ENCODE measurements at regions not wholly inside any gene's neighbourhood (a gene's known extent, or its start where the extent isn't known, plus 50 kb on each side); places are given as distances from the start of the nearest gene placed in this dataset.

GRCh38 chr12:40474630-40475029 is 217.6 kb upstream of the CNTN1 start:
- DNase-seq, result no peak
- H3K4me1 Mint-ChIP-seq, result no peaks in the 10 kb centered on the region
- H3K9me3 Mint-ChIP-seq, result peaks cover 2 to 12% (median 4%) of the 10 kb centered on the region in 7 donors
- H3K36me3 ChIP-seq (replicated peaks in 1 of 2; ENCODE audit: control insufficient read depth in 1 of 2, insufficient read depth in 2 of 2, low read length in 2 of 2), result no peaks in the 10 kb centered on the region
- no peaks in the 10 kb centered on the region for H3K4me1 ChIP-seq (ENCODE audit: control insufficient read depth in 1 of 2, insufficient read depth in 2 of 2, low read length in 2 of 2)
- H3K27ac ChIP-seq (ENCODE audit: low read depth in 1 of 2, low read length in 2 of 2), result no peak overlapping the region
- no peaks in the 10 kb centered on the region for H3K27me3 Mint-ChIP-seq (ENCODE audit: low read depth in 3 of 3)
- intact Hi-C loops (cut with micrococcal nuclease), result no loop called here
- H3K36me3 Mint-ChIP-seq, result no peaks in the 10 kb centered on the region
- no peak overlapping the region for H2AFZ ChIP-seq (ENCODE audit: insufficient read depth, low read depth, low read length, poor library complexity, severe bottlenecking)
- H3K9ac ChIP-seq (ENCODE audit: insufficient read depth, low read length, poor library complexity, severe bottlenecking), result no peak overlapping the region
- H3K27me3 ChIP-seq (ENCODE audit: control insufficient read depth in 2 of 2, insufficient read depth in 2 of 2, low read length in 2 of 2), result no peaks in the 10 kb centered on the region
- H3K4me2 ChIP-seq (replicated peaks; ENCODE audit: extremely low read depth, low read length, poor library complexity, severe bottlenecking), result no peak overlapping the region
- H3K4me3 Mint-ChIP-seq, result no peak overlapping the region
- WGBS (ENCODE audit: insufficient coverage), result 92% methylated on average over 1 of the region's 1 CpG
- H4K20me1 ChIP-seq (ENCODE audit: insufficient read depth, low read length), result no peaks in the 10 kb centered on the region
- H3K27ac Mint-ChIP-seq, result no peak overlapping the region
- no peaks in the 10 kb centered on the region for H3K79me2 ChIP-seq (ENCODE audit: insufficient read depth, low read length)
- TF ChIP-seq CTCF (IDR thresholded peaks at IDR 0.05), result no peak
- H3K9me3 ChIP-seq (replicated peaks in 1 of 2; ENCODE audit: control insufficient read depth in 1 of 2, insufficient read depth in 1 of 2, low read length in 2 of 2), result peaks cover 0 to 6% of the 10 kb centered on the region in 2 donors
- no peak overlapping the region for H3K4me3 ChIP-seq (replicated peaks in 1 of 3; ENCODE audit: low read depth in 2 of 3, low read length in 3 of 3)

- Mint-ChIP-seq H3K27me3 (ENCODE audit: low read depth in 3 of 3) (no peaks in the 10 kb centered on the region), H3K27ac (no peak overlapping the region), H3K4me1 (peaks cover 2% of the 10 kb centered on the region), H3K36me3 (no peaks in the 10 kb centered on the region), H3K9me3 (peaks cover 2 to 11% (median 4%) of the 10 kb centered on the region in 7 donors), H3K4me3 (no peak overlapping the region)
- H2AFZ ChIP-seq (ENCODE audit: insufficient read depth, low read depth, low read length, poor library complexity, severe bottlenecking), result no peak overlapping the region
- no peaks in the 10 kb centered on the region for H3K27me3 ChIP-seq (ENCODE audit: control insufficient read depth in 2 of 2, insufficient read depth in 2 of 2, low read length in 2 of 2)
- no peak overlapping the region for H3K9ac ChIP-seq (ENCODE audit: insufficient read depth, low read length, poor library complexity, severe bottlenecking)
- DNase-seq, result no peak
- no peak overlapping the region for H3K4me3 ChIP-seq (replicated peaks in 1 of 3; ENCODE audit: low read depth in 2 of 3, low read length in 3 of 3)
- H3K27ac ChIP-seq (ENCODE audit: low read depth in 1 of 2, low read length in 2 of 2), result no peak overlapping the region
- WGBS (ENCODE audit: insufficient coverage), result no CpG with 5 or more reads among the region's 3 CpGs
- intact Hi-C loops (cut with micrococcal nuclease), result no loop called here
- H3K4me2 ChIP-seq (replicated peaks; ENCODE audit: extremely low read depth, low read length, poor library complexity, severe bottlenecking), result no peak overlapping the region
- no peaks in the 10 kb centered on the region for H3K36me3 ChIP-seq (replicated peaks in 1 of 2; ENCODE audit: control insufficient read depth in 1 of 2, insufficient read depth in 2 of 2, low read length in 2 of 2)
- H3K9me3 ChIP-seq (replicated peaks in 1 of 2; ENCODE audit: control insufficient read depth in 1 of 2, insufficient read depth in 1 of 2, low read length in 2 of 2), result no peaks in the 10 kb centered on the region
- H3K79me2 ChIP-seq (ENCODE audit: insufficient read depth, low read length), result no peaks in the 10 kb centered on the region
- no peak for TF ChIP-seq CTCF (IDR thresholded peaks at IDR 0.05)
- no peaks in the 10 kb centered on the region for H3K4me1 ChIP-seq (ENCODE audit: control insufficient read depth in 1 of 2, insufficient read depth in 2 of 2, low read length in 2 of 2)
- no peaks in the 10 kb centered on the region for H4K20me1 ChIP-seq (ENCODE audit: insufficient read depth, low read length)
These were observed 192.4 kb upstream of the CNTN1 start for GRCh38 chr12:40499856-40500255.

All from CD14-positive monocyte (primary cell).